GM18517 (cell line): ENCODE measurements at regions not wholly inside any gene's neighbourhood (a gene's known extent, or its start where the extent isn't known, plus 50 kb on each side); places are given as distances from the start of the nearest gene placed in this dataset.
"Not testable (repeated sequence)": the region's sequence is repeated elsewhere in the genome, so short reads cannot be mapped to it uniquely, and the experiment has no call there.

Experiments
- ATAC-seq: cut with Tn5 transposase; IDR thresholded peaks from one replicate; pipeline ENCODE4 v1.9.1; 2021; ENCODE audit warnings: mild to moderate bottlenecking, moderate library complexity; ENCODE audit not compliant: unreplicated experiment

GRCh38 chr5:4579679-4580078 lies 560.5 kb upstream of the ADAMTS16 start:
- no peak for ATAC-seq

- no peak for ATAC-seq
These were observed 559.4 kb upstream of the ADAMTS16 start for GRCh38 chr5:4580772-4581171.

DNA sequence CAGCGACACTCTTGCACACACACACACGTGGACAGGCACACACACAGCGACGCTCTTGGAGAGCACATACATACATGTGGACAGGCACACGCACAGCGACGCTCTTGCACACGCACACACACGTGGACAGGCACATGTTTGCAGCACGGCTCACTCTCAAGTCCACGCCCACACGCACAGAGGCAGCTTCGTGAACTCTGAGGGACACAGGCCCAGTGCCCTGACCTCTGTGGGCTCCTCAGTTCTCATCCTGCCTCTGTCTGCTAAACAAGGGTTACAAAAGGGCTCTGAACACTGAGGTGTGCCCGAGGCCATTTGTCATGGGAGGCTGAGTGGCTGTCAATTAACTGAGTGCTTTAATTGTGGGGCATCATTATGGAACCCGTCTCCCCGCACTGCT lies 558.8 kb upstream of the ADAMTS16 start:
- no peak for ATAC-seq

DNA sequence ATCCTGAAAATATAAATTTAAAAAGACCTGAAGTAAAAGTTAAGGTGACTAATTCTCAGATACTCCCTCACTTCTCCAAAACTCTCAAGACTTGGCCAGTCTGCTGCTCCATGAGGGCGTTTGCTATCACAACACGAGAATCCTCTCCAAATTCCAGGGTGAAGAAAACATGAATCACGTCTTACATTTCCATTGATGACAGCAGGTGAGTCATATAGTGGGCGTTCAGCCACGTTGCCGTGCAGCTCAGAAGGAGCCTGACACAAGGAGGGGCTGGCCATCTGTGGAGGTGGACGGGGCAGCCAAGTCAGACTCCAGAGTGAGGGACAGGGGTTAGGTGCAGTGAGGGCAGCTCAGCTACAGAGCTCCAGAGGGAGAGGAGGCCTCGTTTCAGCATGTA lies 555.1 kb upstream of the ADAMTS16 start:
- no peak for ATAC-seq

GRCh38 chr5:4613440-4613839 lies 526.7 kb upstream of the ADAMTS16 start:
- no peak for ATAC-seq

DNA sequence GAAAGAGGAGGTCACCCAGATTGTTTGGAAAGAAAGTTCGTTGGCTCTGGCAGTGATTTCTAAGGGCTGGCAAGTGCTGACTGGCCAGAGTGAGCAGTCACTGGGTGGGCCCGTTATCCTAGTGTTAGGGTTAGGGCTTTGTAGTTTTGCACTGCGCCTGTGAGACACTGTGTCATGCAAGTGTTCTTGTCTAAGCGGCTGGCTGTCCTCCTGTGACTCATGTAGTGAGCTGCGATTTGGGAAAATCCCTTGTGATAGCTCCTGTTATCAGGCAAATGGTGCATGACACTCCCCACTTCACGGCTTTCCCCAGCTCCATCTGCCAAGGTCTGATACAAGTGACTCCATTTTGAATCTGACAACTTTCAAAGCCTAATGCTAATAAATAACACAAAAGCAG lies 526.0 kb upstream of the ADAMTS16 start:
- no peak for ATAC-seq

DNA sequence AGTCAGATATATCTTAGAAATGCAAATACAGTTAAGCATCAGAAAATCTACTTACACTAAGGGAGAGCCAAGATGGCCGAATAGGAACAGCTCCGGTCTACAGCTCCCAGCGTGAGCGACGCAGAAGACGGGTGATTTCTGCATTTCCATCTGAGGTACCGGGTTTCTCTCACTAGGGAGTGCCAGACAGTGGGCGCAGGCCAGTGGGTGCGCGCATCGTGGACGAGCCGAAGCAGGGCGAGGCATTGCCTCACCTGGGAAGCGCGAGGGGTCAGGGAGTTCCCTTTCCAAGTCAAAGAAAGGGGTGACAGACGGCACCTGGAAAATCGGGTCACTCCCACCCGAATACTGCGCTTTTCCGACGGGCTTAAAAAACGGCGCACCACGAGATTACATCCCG lies 524.8 kb upstream of the ADAMTS16 start:
- ATAC-seq: not testable (repeated sequence)

- no peak for ATAC-seq
These were observed 514.8 kb upstream of the ADAMTS16 start for GRCh38 chr5:4625206-4625896.

DNA sequence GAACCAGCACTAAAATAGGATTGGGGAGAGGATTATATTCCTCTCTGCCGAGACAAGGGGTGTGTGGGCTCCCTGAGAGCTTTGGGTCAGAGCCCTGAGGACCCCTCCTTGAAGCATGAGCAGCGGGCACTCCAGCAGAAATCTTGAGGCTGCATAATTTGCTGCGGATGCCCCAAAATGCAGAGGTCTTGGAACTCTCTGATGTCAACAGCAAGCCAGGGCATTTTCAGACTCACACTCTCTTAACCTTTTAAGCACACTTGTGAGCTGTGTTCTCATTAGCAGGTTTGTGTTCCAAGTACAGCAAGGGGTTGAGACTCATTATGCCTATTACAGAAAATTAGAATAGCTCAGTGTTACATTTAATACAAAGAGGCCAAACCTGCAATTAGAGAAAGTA lies 513.0 kb upstream of the ADAMTS16 start:
- ATAC-seq: no peak

- no peak for ATAC-seq
These were observed 512.2 kb upstream of the ADAMTS16 start for GRCh38 chr5:4627929-4628328.

GRCh38 chr5:4628645-4629385 lies 511.3 kb upstream of the ADAMTS16 start:
- ATAC-seq: no peak

- ATAC-seq: no peak
These were observed 510.1 kb upstream of the ADAMTS16 start for GRCh38 chr5:4630031-4630430.

DNA sequence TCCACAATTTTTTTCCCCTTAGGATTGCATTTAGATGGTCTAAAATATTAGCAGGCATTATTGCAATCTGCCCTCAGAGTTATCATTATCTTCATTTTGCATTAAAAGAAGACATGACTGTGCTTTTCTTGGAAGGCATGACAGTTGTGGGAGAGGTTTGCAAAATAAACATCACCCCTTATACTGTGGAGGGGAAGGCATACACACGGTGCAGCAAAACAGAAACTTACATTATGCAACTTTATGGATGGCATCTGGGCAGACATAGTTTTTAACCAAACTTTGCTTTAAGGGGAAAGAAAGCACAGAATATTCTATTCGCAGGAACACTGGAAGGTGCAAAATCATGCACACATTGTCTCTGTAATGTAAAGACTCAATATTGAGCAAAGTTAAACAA lies 505.8 kb upstream of the ADAMTS16 start:
- no peak for ATAC-seq

GRCh38 chr5:4636378-4636777 lies 503.8 kb upstream of the ADAMTS16 start:
- no peak for ATAC-seq

GRCh38 chr5:4639946-4640345 lies 500.2 kb upstream of the ADAMTS16 start:
- no peak for ATAC-seq

- no peak for ATAC-seq
These were observed 499.3 kb upstream of the ADAMTS16 start for GRCh38 chr5:4640795-4641194.

DNA sequence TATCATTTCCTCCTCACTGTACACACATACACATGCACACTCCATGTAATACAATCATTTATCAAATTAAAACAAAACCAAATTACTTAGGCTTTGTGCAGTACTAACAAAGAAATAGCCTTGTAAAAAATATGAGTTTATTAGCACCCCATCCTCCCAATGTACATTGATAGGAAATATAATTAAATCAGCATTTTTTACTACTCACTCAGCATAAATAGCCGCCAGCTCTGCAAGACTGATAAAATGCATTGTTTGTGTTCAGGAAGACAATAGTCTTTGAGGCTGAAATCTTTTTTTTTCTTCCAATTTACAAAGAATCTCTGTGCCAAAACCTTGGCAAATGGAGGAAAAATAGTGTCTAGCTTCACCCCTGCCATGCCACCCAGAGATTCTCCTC lies 497.6 kb upstream of the ADAMTS16 start:
- no peak for ATAC-seq

GRCh38 chr5:4643190-4643589 lies 496.9 kb upstream of the ADAMTS16 start:
- ATAC-seq: no peak

GRCh38 chr5:4643960-4644359 lies 496.2 kb upstream of the ADAMTS16 start:
- ATAC-seq: no peak

- ATAC-seq: no peak
These were observed 493.3 kb upstream of the ADAMTS16 start for GRCh38 chr5:4646715-4647375.

DNA sequence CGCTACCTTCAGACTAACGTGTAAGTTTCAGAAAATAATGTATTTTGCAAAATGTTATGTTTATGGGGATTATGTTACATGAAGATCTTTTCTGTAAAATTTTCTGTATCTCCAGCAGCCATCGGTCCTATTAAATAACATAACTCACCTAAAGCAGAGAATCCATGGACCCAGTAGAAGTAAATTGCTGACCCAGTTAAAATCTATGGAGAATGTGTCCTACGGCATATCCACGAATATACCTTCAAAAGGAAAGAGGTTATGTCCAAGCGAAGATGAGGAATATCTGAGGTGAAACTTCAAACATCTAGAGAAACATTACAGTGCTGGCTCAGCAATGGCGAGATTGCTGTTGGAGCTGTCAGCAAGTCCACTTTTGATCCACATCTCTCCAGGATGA lies 492.2 kb upstream of the ADAMTS16 start:
- ATAC-seq: no peak
